Adrenal gland (tissue), 5 donors: ENCODE measurements at regions not wholly inside any gene's neighbourhood (a gene's known extent, or its start where the extent isn't known, plus 50 kb on each side); places are given as distances from the start of the nearest gene placed in this dataset.

ENCODE experiments used
- CTCF ChIP-seq, 6 experiments: fragments of 450-650 bp in 4 of 6; fragments of 200-600 bp in 2 of 6; sonication (generic) in 1 of 6; IDR thresholded peaks; 1 replicate in 5 of 6; 2 replicates in 1 of 6; pipeline versions ENCODE4 v1.5.1 to v1.8.0; 2016 to 2021; ENCODE audit warnings: antibody characterized with exemption in 6 of 6, mild to moderate bottlenecking in 2 of 6, moderate library complexity in 1 of 6
- POLR2A ChIP-seq, 2 donors: fragments of 450-650 bp; IDR thresholded peaks; one replicate each; pipeline ENCODE4 v1.6.1; 2017; ENCODE audit warnings: antibody characterized with exemption in 2 of 2, mild to moderate bottlenecking in 2 of 2, moderate library complexity in 1 of 2
- donor health status: DM: no; HTN: no; CAD: no.

- no peak for TF ChIP-seq CTCF (IDR thresholded peaks at IDR 0.05)
- TF ChIP-seq POLR2A (IDR thresholded peaks at IDR 0.05): no peak
These were observed 304.6 kb upstream of the DMRT1 start for GRCh38 chr9:536597-537511.
